Uterus (tissue), 2 donors: ENCODE measurements at regions not wholly inside any gene's neighbourhood (a gene's known extent, or its start where the extent isn't known, plus 50 kb on each side); places are given as distances from the start of the nearest gene placed in this dataset.

ENCODE experiments used
- POLR2A ChIP-seq, 2 donors: fragments of 450-650 bp; IDR thresholded peaks; one replicate each; pipeline ENCODE4 v1.6.1; 2016; ENCODE audit warnings: antibody characterized with exemption in 2 of 2, mild to moderate bottlenecking in 1 of 2, moderate library complexity in 1 of 2
- TF ChIP-seq, protein P1 (sequence below), 4 experiments: fragments of 200-600 bp in 2 of 4; fragments of 450-650 bp in 2 of 4; sonication (generic) in 2 of 4; IDR thresholded peaks; one replicate each; pipeline ENCODE4 v1.5.1; 2016 to 2019; ENCODE audit warnings: antibody characterized with exemption in 4 of 4, mild to moderate bottlenecking in 2 of 4, moderate library complexity in 1 of 4

GRCh38 chr11:98587884-98588283, 432.9 kb upstream of the CNTN5 start:
- no peak for TF ChIP-seq POLR2A (IDR thresholded peaks at IDR 0.05)
- TF ChIP-seq, protein P1, sequence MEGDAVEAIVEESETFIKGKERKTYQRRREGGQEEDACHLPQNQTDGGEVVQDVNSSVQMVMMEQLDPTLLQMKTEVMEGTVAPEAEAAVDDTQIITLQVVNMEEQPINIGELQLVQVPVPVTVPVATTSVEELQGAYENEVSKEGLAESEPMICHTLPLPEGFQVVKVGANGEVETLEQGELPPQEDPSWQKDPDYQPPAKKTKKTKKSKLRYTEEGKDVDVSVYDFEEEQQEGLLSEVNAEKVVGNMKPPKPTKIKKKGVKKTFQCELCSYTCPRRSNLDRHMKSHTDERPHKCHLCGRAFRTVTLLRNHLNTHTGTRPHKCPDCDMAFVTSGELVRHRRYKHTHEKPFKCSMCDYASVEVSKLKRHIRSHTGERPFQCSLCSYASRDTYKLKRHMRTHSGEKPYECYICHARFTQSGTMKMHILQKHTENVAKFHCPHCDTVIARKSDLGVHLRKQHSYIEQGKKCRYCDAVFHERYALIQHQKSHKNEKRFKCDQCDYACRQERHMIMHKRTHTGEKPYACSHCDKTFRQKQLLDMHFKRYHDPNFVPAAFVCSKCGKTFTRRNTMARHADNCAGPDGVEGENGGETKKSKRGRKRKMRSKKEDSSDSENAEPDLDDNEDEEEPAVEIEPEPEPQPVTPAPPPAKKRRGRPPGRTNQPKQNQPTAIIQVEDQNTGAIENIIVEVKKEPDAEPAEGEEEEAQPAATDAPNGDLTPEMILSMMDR (IDR thresholded peaks at IDR 0.05), result no peak
